Activated CD4-positive, alpha-beta memory T cell treated with anti-CD3 and anti-CD28 coated beads, Interleukin-2, amount 10 ng/mL, durations not matched to agents 7 days and 5 days (primary cell): ENCODE measurements at regions not wholly inside any gene's neighbourhood (a gene's known extent, or its start where the extent isn't known, plus 50 kb on each side); places are given as distances from the start of the nearest gene placed in this dataset.
"Not testable (repeated sequence)": the region's sequence is repeated elsewhere in the genome, so short reads cannot be mapped to it uniquely, and the experiment has no call there.

Source experiments
- CTCF ChIA-PET: fragments of 350-600 bp; sonication (Branson Sonifier 250); formaldehyde crosslinking; loops from one replicate; lab custom pipeline; 2021; ENCODE audit warnings: antibody characterized with exemption, inconsistent platforms; lab: Charles Lee
- POLR2A ChIA-PET: fragments of 350-600 bp; sonication (Branson Sonifier 250); formaldehyde crosslinking; loops from one replicate; lab custom pipeline; 2021; ENCODE audit warnings: antibody characterized with exemption; lab: Charles Lee
- DNase-seq: peaks from one replicate; pipeline ENCODE4 v3.0.0-alpha.2; 2020
- H3K27ac Mint-ChIP-seq: one replicate; pipeline ENCODE4 v1.8.0; 2021; ENCODE audit warnings: mild to moderate bottlenecking, mixed read lengths
- H3K27me3 Mint-ChIP-seq: one replicate; pipeline ENCODE4 v1.8.0; 2021; ENCODE audit warnings: mixed read lengths
- H3K36me3 Mint-ChIP-seq: one replicate; pipeline ENCODE4 v1.8.0; 2021; ENCODE audit warnings: low read depth, mixed read lengths
- H3K4me1 Mint-ChIP-seq: one replicate; pipeline ENCODE4 v1.8.0; 2021; ENCODE audit warnings: mixed read lengths
- H3K4me3 Mint-ChIP-seq: one replicate; pipeline ENCODE4 v1.8.0; 2021; ENCODE audit warnings: mild to moderate bottlenecking, mixed read lengths
- H3K9me3 Mint-ChIP-seq: one replicate; pipeline ENCODE4 v1.8.0; 2021; ENCODE audit warnings: mixed read lengths

DNA sequence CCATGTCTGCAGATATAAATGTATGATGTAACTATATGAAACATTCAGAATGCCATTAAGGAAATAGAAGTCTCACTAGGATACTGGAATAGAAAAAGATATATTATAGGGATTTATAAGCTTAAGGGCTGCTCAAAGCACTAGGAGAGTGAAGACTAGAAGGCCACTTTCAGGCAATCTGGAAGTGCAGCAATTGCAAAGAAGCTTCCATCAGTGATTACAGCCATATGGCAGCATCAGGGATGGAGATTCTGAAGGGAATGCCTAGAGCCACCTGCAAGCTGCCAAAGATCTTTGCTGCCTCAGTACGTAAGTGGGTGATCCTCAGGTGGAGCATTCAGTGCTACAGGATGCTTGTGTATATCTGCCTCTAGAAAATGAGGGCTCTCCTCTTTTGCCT is 796.2 kb upstream of the EPHA7 start:
- H3K27me3 Mint-ChIP-seq, result no peaks in the 10 kb centered on the region
- H3K4me3 Mint-ChIP-seq, result no peak overlapping the region
- H3K36me3 Mint-ChIP-seq, result no peaks in the 10 kb centered on the region
- H3K27ac Mint-ChIP-seq, result no peak overlapping the region
- DNase-seq, result no peak
- no peaks in the 10 kb centered on the region for H3K9me3 Mint-ChIP-seq
- no peaks in the 10 kb centered on the region for H3K4me1 Mint-ChIP-seq
- ChIA-PET CTCF (no interaction called here), POLR2A (no interaction called here)

DNA sequence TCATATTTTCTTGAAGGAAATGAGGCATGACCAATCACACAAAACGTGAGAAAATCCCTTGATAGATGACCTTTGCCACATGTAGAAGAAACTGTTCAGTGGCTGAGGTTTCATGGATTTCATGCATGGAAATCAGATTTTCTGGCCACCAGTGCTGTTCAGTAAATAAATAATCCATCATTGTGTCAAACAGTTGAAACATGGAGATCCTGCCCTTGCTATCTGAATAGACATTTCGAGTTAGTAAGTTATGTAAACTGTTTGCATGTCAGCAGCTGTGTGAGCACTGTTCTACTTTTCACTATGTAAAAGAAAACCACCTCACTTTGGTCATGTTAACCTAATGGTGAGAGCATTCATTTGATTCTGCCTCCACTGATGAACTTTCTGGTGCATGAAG is 793.9 kb upstream of the EPHA7 start:
- Mint-ChIP-seq H3K9me3 (no peaks in the 10 kb centered on the region), H3K27ac (no peak overlapping the region), H3K4me1 (no peaks in the 10 kb centered on the region), H3K36me3 (no peaks in the 10 kb centered on the region), H3K27me3 (no peaks in the 10 kb centered on the region), H3K4me3 (no peak overlapping the region)
- ChIA-PET POLR2A (no interaction called here), CTCF (no interaction called here)
- DNase-seq, result no peak

DNA sequence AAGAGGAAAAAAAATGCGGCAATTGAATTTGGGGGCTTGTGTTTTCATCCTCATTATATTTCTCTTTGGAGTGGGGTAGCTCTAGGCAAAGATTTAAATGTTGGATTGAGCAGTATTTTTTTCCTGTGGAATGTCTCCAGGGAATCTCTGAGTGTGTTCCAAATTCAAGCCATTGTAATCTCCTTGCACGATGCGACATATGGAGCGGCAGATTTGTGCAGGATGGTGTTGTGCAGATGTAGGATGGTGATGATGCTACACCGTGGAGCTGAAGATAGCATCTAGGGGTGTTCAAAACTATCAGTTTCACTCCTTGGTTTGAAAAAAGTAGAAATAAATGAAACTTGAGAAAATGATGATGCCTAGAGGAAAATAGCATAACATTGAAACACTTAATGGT is 777.5 kb upstream of the EPHA7 start:
- H3K27ac Mint-ChIP-seq, result no peak overlapping the region
- no peak for DNase-seq
- H3K4me3 Mint-ChIP-seq, result no peak overlapping the region
- H3K36me3 Mint-ChIP-seq, result no peaks in the 10 kb centered on the region
- H3K27me3 Mint-ChIP-seq, result no peaks in the 10 kb centered on the region
- no peaks in the 10 kb centered on the region for H3K4me1 Mint-ChIP-seq
- POLR2A ChIA-PET, result no interaction called here
- CTCF ChIA-PET, result no interaction called here
- H3K9me3 Mint-ChIP-seq, result peaks cover 5% of the 10 kb centered on the region

DNA sequence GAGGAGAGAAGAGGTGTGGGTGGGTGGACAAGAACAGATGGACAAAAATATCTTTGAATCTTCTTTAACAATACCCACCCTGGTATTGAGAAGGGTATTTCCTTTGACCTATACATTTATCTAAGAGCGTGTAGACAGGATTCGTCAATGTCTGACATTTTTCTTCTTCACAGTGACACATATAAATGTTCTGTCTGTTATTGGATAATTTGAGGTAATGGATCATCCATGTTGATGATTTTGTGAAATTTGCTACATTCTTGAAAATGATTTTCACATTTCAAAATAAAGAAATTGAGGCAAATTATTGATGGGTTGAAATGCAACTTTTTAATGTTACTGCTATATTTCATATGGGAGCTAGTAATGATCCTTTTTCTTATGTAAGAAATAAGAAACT is 770.7 kb upstream of the EPHA7 start:
- Mint-ChIP-seq H3K4me1 (no peaks in the 10 kb centered on the region), H3K27ac (no peak overlapping the region), H3K9me3 (peaks cover 4% of the 10 kb centered on the region), H3K27me3 (no peaks in the 10 kb centered on the region), H3K36me3 (no peaks in the 10 kb centered on the region), H3K4me3 (no peak overlapping the region)
- ChIA-PET POLR2A (no interaction called here), CTCF (no interaction called here)
- DNase-seq, result no peak

- no peaks in the 10 kb centered on the region for H3K36me3 Mint-ChIP-seq
- no peak overlapping the region for H3K27ac Mint-ChIP-seq
- H3K4me1 Mint-ChIP-seq, result no peaks in the 10 kb centered on the region
- CTCF ChIA-PET, result no interaction called here
- POLR2A ChIA-PET, result no interaction called here
- no peaks in the 10 kb centered on the region for H3K27me3 Mint-ChIP-seq
- peaks cover 11% of the 10 kb centered on the region for H3K9me3 Mint-ChIP-seq
- no peak overlapping the region for H3K4me3 Mint-ChIP-seq
- no peak for DNase-seq
These were observed 765.5 kb upstream of the EPHA7 start for GRCh38 chr6:94184666-94185464.

DNA sequence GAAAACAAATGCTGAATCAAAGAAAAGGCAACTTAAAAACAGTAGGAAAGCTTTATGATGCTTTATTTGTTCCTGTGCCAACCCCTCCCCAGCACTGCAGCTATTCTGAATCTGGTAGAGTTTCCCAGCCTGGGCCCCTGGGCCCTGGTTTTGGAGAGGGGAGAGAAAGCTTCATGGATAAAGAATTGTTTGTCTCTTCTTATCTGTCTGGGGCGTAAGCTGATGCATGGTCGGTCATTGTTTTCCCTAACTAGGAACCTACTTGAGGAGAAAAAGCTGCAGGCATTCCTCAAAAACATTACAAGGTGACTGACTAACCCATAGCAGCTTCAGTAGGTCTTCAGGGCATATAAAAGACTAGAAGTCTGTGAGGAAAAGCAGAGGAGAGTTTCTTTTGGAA is 758.1 kb upstream of the EPHA7 start:
- no peak for DNase-seq
- no peaks in the 10 kb centered on the region for H3K27me3 Mint-ChIP-seq
- H3K4me3 Mint-ChIP-seq, result no peak overlapping the region
- peaks cover 3% of the 10 kb centered on the region for H3K9me3 Mint-ChIP-seq
- no peak overlapping the region for H3K27ac Mint-ChIP-seq
- no peaks in the 10 kb centered on the region for H3K36me3 Mint-ChIP-seq
- CTCF ChIA-PET, result no interaction called here
- H3K4me1 Mint-ChIP-seq, result no peaks in the 10 kb centered on the region
- POLR2A ChIA-PET, result no interaction called here

- ChIA-PET POLR2A (no interaction called here), CTCF (no interaction called here)
- Mint-ChIP-seq H3K9me3 (peaks cover 11% of the 10 kb centered on the region), H3K27me3 (no peaks in the 10 kb centered on the region), H3K4me1 (no peaks in the 10 kb centered on the region), H3K27ac (no peak overlapping the region), H3K4me3 (no peak overlapping the region), H3K36me3 (no peaks in the 10 kb centered on the region)
- DNase-seq, result no peak
These were observed 756.1 kb upstream of the EPHA7 start for GRCh38 chr6:94175465-94175864.

DNA sequence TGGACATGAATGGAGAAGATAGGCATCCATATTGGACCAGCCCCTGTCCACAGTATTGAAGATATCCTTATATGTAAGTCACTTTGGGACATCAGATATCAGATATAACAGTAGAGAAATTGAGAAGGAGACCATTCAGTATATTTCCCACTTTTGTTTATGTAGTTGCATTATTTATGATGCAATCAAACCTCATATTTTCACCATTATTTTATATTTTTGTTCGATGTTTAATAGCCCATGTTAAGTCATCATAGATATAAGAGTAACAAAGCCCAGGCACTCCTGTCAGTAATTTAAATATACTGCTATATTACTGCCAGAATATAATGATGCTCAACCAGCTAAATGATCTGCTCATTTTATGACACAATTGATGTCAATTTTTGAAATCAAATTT is 744.5 kb upstream of the EPHA7 start:
- Mint-ChIP-seq H3K9me3 (peaks cover 18% of the 10 kb centered on the region), H3K36me3 (no peaks in the 10 kb centered on the region), H3K27me3 (no peaks in the 10 kb centered on the region), H3K4me3 (no peak overlapping the region), H3K27ac (no peak overlapping the region), H3K4me1 (no peaks in the 10 kb centered on the region)
- ChIA-PET POLR2A (no interaction called here), CTCF (no interaction called here)
- DNase-seq, result no peak

- POLR2A ChIA-PET, result no interaction called here
- H3K4me1 Mint-ChIP-seq, result no peaks in the 10 kb centered on the region
These were observed 731.5 kb upstream of the EPHA7 start for GRCh38 chr6:94150886-94151285.

GRCh38 chr6:94144807-94145206 is 725.4 kb upstream of the EPHA7 start:
- DNase-seq, result no peak
- no peaks in the 10 kb centered on the region for H3K4me1 Mint-ChIP-seq
- no peaks in the 10 kb centered on the region for H3K36me3 Mint-ChIP-seq
- no peak overlapping the region for H3K4me3 Mint-ChIP-seq
- ChIA-PET CTCF (no interaction called here), POLR2A (no interaction called here)
- H3K27ac Mint-ChIP-seq, result no peak overlapping the region
- peaks cover 6% of the 10 kb centered on the region for H3K9me3 Mint-ChIP-seq
- H3K27me3 Mint-ChIP-seq, result no peaks in the 10 kb centered on the region

More at GRCh38 chr6:94150886-94151285, 731.5 kb upstream of the EPHA7 start:
- no peaks in the 10 kb centered on the region for H3K36me3 Mint-ChIP-seq
- CTCF ChIA-PET, result no interaction called here
- no peak overlapping the region for H3K4me3 Mint-ChIP-seq
- H3K27ac Mint-ChIP-seq, result no peak overlapping the region
- no peak for DNase-seq
- H3K9me3 Mint-ChIP-seq, result peaks cover 2% of the 10 kb centered on the region
- H3K27me3 Mint-ChIP-seq, result no peaks in the 10 kb centered on the region

DNA sequence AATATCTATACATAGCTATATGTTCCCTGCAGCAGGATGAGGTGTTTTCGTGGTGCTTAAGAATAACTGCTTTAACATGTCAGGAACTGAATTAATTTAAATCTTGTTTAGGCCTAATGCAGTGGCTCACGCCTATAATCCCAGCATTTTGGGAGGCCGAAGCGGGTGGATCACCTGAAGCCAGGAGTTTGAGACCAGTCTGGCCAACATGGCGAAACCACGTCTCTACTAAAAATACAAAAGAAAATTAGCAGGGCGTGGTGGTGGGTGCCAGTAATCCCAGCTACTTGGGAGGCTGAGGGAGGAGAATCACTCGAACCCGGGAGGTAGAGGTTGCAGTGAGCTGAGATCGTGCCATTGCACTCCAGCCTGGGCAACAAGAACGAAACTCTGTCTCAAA is 717.8 kb upstream of the EPHA7 start:
- DNase-seq, H3K27ac Mint-ChIP-seq, CTCF ChIA-PET, H3K4me1 Mint-ChIP-seq, POLR2A ChIA-PET, H3K9me3 Mint-ChIP-seq, H3K4me3 Mint-ChIP-seq, H3K27me3 Mint-ChIP-seq, H3K36me3 Mint-ChIP-seq: not testable (repeated sequence)

DNA sequence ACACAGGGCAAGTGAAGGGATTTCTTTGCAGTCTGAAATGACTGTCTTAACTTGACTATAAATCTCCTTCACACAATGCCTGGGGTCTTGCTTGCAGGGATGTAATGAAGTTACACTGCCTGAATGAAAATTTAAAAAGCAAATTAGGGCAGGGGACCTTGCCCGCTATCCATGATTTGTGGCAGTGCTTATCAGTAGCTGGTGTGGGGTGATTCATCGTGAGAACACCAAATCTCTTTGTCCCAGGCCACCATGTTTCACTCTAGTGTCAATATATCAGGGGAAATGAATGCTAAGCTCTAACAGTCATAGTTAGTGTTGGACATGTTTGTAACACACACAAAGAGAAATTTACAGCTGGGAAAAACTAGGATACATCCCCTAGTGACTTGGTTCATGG is 713.7 kb upstream of the EPHA7 start:
- ChIA-PET POLR2A (no interaction called here), CTCF (no interaction called here)
- H3K36me3 Mint-ChIP-seq, result no peaks in the 10 kb centered on the region
- no peaks in the 10 kb centered on the region for H3K27me3 Mint-ChIP-seq
- H3K4me1 Mint-ChIP-seq, result no peaks in the 10 kb centered on the region
- no peak for DNase-seq
- H3K27ac Mint-ChIP-seq, result no peak overlapping the region
- H3K9me3 Mint-ChIP-seq, result peaks cover 3% of the 10 kb centered on the region
- no peak overlapping the region for H3K4me3 Mint-ChIP-seq

- no peak for DNase-seq
- Mint-ChIP-seq H3K9me3 (no peaks in the 10 kb centered on the region), H3K36me3 (no peaks in the 10 kb centered on the region), H3K27ac (no peak overlapping the region), H3K4me1 (no peaks in the 10 kb centered on the region), H3K27me3 (no peaks in the 10 kb centered on the region), H3K4me3 (no peak overlapping the region)
- CTCF ChIA-PET, result no interaction called here
- POLR2A ChIA-PET, result no interaction called here
These were observed 711.9 kb upstream of the EPHA7 start for GRCh38 chr6:94131271-94131670.

DNA sequence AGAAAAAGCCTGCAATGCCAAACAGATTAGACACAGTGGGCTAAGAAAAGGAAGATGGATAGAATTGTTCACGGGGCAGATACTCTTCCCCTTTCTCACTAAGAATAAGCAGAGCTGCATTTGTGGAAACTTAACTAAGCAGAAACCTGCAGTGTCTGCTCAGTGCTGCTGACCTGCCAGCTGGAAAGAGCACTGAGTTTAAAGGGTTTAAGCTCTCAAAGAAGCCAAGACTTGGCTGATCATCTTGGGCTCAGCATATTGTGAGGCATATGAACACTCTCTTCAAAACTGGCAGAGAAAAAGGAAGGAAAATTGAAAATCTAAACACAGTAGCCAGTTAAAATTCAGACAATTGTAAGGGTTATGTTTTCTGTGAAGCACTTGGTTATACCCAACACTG is 711.1 kb upstream of the EPHA7 start:
- H3K4me1 Mint-ChIP-seq, result no peaks in the 10 kb centered on the region
- no peak overlapping the region for H3K27ac Mint-ChIP-seq
- POLR2A ChIA-PET, result no interaction called here
- H3K27me3 Mint-ChIP-seq, result no peaks in the 10 kb centered on the region
- no peak overlapping the region for H3K4me3 Mint-ChIP-seq
- H3K9me3 Mint-ChIP-seq, result no peaks in the 10 kb centered on the region
- DNase-seq, result no peak
- CTCF ChIA-PET, result no interaction called here
- H3K36me3 Mint-ChIP-seq, result no peaks in the 10 kb centered on the region
